Esophagus muscularis mucosa (tissue), 4 donors: ENCODE measurements at regions not wholly inside any gene's neighbourhood (a gene's known extent, or its start where the extent isn't known, plus 50 kb on each side); places are given as distances from the start of the nearest gene placed in this dataset.

Source experiments
- DNase-seq: peaks from one replicate; pipeline ENCODE4 v3.0.0-alpha.2; 2017; ENCODE audit errors: extremely low spot score
- H3K27ac ChIP-seq, 4 donors: fragments of 200-600 bp; sonication (generic); replicated peaks in 1 of 4; 1 replicate in 3 of 4; 2 replicates in 1 of 4; pipeline ENCODE4 v1.5.1; 2016 to 2019; ENCODE audit warnings: mild to moderate bottlenecking in 1 of 4
- H3K27me3 ChIP-seq, 4 donors: fragments of 200-600 bp; sonication (generic); one replicate each; pipeline versions ENCODE4 v1.5.1 to v1.6.0; 2016 to 2019
- H3K36me3 ChIP-seq, 4 donors: fragments of 200-600 bp; sonication (generic); one replicate each; pipeline ENCODE4 v1.5.1; 2016 to 2019
- H3K4me1 ChIP-seq, 4 donors: fragments of 200-600 bp; sonication (generic); one replicate each; pipeline ENCODE4 v1.5.1; 2016 to 2019
- H3K4me3 ChIP-seq, 4 donors: fragments of 200-600 bp; sonication (generic); 1 replicate in 2 of 4; 2 replicates in 2 of 4; pipeline ENCODE4 v1.5.1; 2016 to 2019; ENCODE audit warnings: mild to moderate bottlenecking in 4 of 4, moderate library complexity in 1 of 4
- H3K9me3 ChIP-seq, 4 donors: fragments of 200-600 bp; sonication (generic); 1 replicate in 3 of 4; 2 replicates in 1 of 4; pipeline ENCODE4 v1.5.1; 2016 to 2019
- CTCF ChIP-seq, 3 experiments: fragments of 200-600 bp in 2 of 3; fragments of 450-650 bp in 1 of 3; sonication (generic) in 2 of 3; IDR thresholded peaks; one replicate each; pipeline ENCODE4 v1.5.1; 2017 to 2019; ENCODE audit warnings: antibody characterized with exemption in 3 of 3, mild to moderate bottlenecking in 2 of 3, moderate library complexity in 1 of 3
- EP300 ChIP-seq: sonication (generic); formaldehyde crosslinking; IDR thresholded peaks from one replicate; pipeline ENCODE4 v1.6.1; 2017; ENCODE audit warnings: antibody characterized with exemption
- POLR2A ChIP-seq: fragments of 450-650 bp; IDR thresholded peaks from one replicate; pipeline ENCODE4 v1.6.1; 2017; ENCODE audit warnings: antibody characterized with exemption, moderate library complexity, mild to moderate bottlenecking, low read depth
- POLR2AphosphoS5 ChIP-seq, 2 donors: sonication (generic); formaldehyde crosslinking; IDR thresholded peaks; one replicate each; pipeline ENCODE4 v1.6.1; 2017; ENCODE audit warnings: antibody characterized with exemption in 2 of 2
- WGBS: methylation state at CpG from one replicate; pipeline ENCODE4 v1.1.5; 2018; 5-methylcytosine and 5-hydroxymethylcytosine counted together
- intact Hi-C: fragments of 100-400 bp; cut with DNase I; formaldehyde crosslinking; loops from one replicate; pipeline ENCODE4 v1.15.1; 2023

DNA sequence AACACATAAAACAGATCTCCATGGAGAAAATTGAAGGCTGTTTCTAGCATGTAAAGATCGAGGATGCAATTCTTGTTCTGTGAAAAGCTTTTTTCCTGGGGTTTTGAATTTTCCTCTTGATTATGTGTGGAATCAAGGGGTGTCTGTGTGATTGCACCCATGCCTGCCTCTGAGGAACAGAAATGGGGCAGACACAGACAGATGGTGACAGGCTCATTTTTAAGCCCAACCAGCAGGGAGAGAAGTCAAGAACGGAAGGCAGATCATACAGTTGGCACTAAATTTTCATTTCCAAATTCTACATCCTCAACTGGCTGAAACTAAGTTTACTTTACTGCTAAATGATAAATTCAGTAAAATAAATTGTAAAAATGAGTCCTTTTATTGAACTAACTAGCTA, 1037.7 kb upstream of the KLHL29 start:
- H3K27ac ChIP-seq, result no peak overlapping the region
- H3K4me3 ChIP-seq, result no peak overlapping the region
- intact Hi-C loops, result no loop called here
- no peaks in the 10 kb centered on the region for H3K4me1 ChIP-seq
- H3K27me3 ChIP-seq, result no peaks in the 10 kb centered on the region
- no peaks in the 10 kb centered on the region for H3K36me3 ChIP-seq
- WGBS, result 74% methylated on average over 2 of the region's 2 CpGs
- H3K9me3 ChIP-seq, result no peaks in the 10 kb centered on the region
- DNase-seq, result no peak
- TF ChIP-seq POLR2AphosphoS5 (IDR thresholded peaks at IDR 0.05) (no peak), POLR2A (no peak), CTCF (IDR thresholded peaks at IDR 0.05) (no peak), EP300 (no peak)

DNA sequence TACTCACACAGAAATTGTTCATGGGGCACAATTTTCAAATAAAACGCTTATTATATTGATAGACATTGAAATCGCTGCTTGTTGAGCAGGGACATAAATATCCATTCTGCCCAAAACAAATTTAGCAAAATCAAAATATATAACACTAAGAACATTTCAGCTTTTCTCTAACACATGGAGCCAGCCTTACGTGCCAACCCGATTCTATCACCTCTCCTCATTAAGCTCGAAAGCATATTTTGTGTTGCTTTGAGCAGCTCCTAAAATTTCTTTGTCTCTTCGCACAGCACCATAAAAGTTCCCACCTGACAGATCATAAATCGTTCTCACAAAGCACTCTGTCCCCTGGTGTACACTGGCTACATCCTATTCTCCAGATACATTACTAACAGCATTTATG, 1034.4 kb upstream of the KLHL29 start:
- Histone ChIP-seq H3K27ac (no peak overlapping the region), H3K4me1 (no peaks in the 10 kb centered on the region), H3K36me3 (no peaks in the 10 kb centered on the region), H3K9me3 (no peaks in the 10 kb centered on the region), H3K27me3 (no peaks in the 10 kb centered on the region), H3K4me3 (no peak overlapping the region)
- DNase-seq, result no peak
- WGBS, result 84% methylated on average over 7 of the region's 7 CpGs
- no peak for TF ChIP-seq POLR2A
- no peak for TF ChIP-seq EP300
- TF ChIP-seq CTCF (IDR thresholded peaks at IDR 0.05), result no peak
- no peak for TF ChIP-seq POLR2AphosphoS5 (IDR thresholded peaks at IDR 0.05)
- intact Hi-C loops, result no loop called here

DNA sequence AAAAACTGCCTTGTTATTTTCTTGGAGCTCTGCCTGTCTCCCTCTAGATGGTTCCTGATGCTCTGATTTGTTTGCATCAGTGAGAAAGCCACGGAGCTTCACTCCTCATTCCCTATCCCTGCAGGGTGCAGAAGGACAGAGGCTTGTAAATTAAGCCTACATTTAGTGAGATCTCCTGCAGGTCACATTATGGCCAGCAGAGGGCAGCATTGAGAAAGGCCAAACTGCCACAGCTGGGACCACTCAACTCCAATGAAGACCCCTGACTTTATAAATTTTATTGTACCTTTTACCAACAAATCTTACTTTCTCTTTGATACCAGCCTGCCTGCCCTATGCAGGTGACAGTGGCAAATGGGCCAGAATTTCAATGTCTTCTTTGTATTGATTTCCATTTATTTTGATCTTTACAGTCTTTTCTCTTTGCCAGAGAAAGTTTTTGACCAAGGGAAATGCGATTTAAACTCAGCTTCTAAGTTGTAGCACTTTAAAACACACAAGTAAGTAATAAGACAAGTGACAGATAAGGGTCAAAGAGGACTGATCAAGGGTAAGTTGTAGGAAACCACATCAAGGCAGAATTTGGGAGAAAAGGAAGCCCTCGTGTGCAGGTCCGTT, 1029.1 kb upstream of the KLHL29 start:
- TF ChIP-seq POLR2AphosphoS5 (IDR thresholded peaks at IDR 0.05) (no peak), CTCF (IDR thresholded peaks at IDR 0.05) (peak; percentile 64 to 88 (median 83)), EP300 (no peak), POLR2A (no peak)
- Histone ChIP-seq H3K4me1 (no peaks in the 10 kb centered on the region), H3K27me3 (no peaks in the 10 kb centered on the region), H3K4me3 (no peak overlapping the region), H3K36me3 (no peaks in the 10 kb centered on the region), H3K9me3 (no peaks in the 10 kb centered on the region), H3K27ac (no peak overlapping the region)
- no peak for DNase-seq
- WGBS, result 57% methylated on average over 4 of the region's 4 CpGs
- intact Hi-C loops, result no loop called here

- Histone ChIP-seq H3K27me3 (no peaks in the 10 kb centered on the region), H3K4me3 (no peak overlapping the region), H3K27ac (no peak overlapping the region), H3K4me1 (no peaks in the 10 kb centered on the region), H3K36me3 (no peaks in the 10 kb centered on the region), H3K9me3 (no peaks in the 10 kb centered on the region)
- DNase-seq, result no peak
- intact Hi-C loops, result no loop called here
- WGBS, result 23% methylated on average over 2 of the region's 2 CpGs
- no peak for TF ChIP-seq POLR2AphosphoS5 (IDR thresholded peaks at IDR 0.05)
- TF ChIP-seq POLR2A, result no peak
- no peak for TF ChIP-seq EP300
- no peak for TF ChIP-seq CTCF (IDR thresholded peaks at IDR 0.05)
Observed at GRCh38 chr2:22359071-22359672, 1025.8 kb upstream of the KLHL29 start.

GRCh38 chr2:22360735-22361374, 1024.1 kb upstream of the KLHL29 start:
- no peaks in the 10 kb centered on the region for H3K36me3 ChIP-seq
- WGBS, result 63% methylated on average over 4 of the region's 4 CpGs
- TF ChIP-seq POLR2A (no peak), CTCF (IDR thresholded peaks at IDR 0.05) (no peak), EP300 (no peak), POLR2AphosphoS5 (IDR thresholded peaks at IDR 0.05) (no peak)
- intact Hi-C loops, result no loop called here
- no peak overlapping the region for H3K27ac ChIP-seq
- H3K4me1 ChIP-seq, result no peaks in the 10 kb centered on the region
- no peaks in the 10 kb centered on the region for H3K9me3 ChIP-seq
- no peaks in the 10 kb centered on the region for H3K27me3 ChIP-seq
- no peak for DNase-seq
- no peak overlapping the region for H3K4me3 ChIP-seq
